Mesodermal cell (in vitro differentiated cells): ENCODE measurements at regions not wholly inside any gene's neighbourhood (a gene's known extent, or its start where the extent isn't known, plus 50 kb on each side); places are given as distances from the start of the nearest gene placed in this dataset.

ENCODE experiments used
- H3K27ac ChIP-seq: 2 replicates; pipeline ENCODE4 v1.7.0; 2013; ENCODE audit warnings: mild to moderate bottlenecking, low read depth, low read length, moderate library complexity; ENCODE audit not compliant: severe bottlenecking
- H3K36me3 ChIP-seq: 2 replicates; pipeline ENCODE4 v1.7.1; 2013; ENCODE audit warnings: mild to moderate bottlenecking, low read length, moderate library complexity; ENCODE audit not compliant: control insufficient read depth, insufficient read depth
- H3K4me1 ChIP-seq: one replicate; pipeline ENCODE4 v1.7.1; 2013; ENCODE audit warnings: mild to moderate bottlenecking, low read length; ENCODE audit not compliant: insufficient read depth, control insufficient read depth, poor library complexity, severe bottlenecking
- H3K4me3 ChIP-seq: 2 replicates; pipeline ENCODE4 v1.7.0; 2013; ENCODE audit warnings: low read length, control low read depth, mild to moderate bottlenecking; ENCODE audit not compliant: insufficient read depth, poor library complexity, severe bottlenecking; ENCODE audit errors: extremely low read depth
- H3K9me3 ChIP-seq: 2 replicates; pipeline ENCODE4 v1.7.1; 2013; ENCODE audit warnings: mild to moderate bottlenecking, low read length, moderate library complexity; ENCODE audit not compliant: control insufficient read depth
- WGBS, 2 experiments: methylation state at CpG; one replicate each; pipeline ENCODE4 v1.1.5; 2013; ENCODE audit warnings: missing lambda C conversion rate in 2 of 2; ENCODE audit not compliant: insufficient coverage in 2 of 2; 5-methylcytosine and 5-hydroxymethylcytosine counted together

DNA sequence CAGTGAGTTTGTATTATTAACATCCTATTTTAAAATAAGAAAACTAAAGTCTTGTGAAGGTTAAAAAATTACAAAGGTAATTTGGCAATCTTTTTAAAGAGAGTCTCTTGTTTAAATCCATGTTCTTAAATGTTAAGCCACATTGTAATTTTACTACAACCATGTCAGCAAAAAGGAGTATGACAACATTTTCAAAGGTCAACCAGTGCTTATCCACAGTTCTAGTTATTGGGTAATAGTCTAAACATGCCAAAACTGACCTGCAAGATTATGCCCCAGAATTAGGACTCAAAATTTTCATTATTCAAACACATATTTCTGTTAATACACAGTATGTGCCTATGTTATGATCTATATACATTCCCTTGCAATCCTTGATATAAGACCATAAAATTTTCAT lies 1312.6 kb upstream of the CHAC2 start:
- Histone ChIP-seq H3K27ac (no peak overlapping the region), H3K36me3 (no peaks in the 10 kb centered on the region), H3K4me1 (peaks cover 9% of the 10 kb centered on the region), H3K9me3 (no peaks in the 10 kb centered on the region), H3K4me3 (no peak overlapping the region)

DNA sequence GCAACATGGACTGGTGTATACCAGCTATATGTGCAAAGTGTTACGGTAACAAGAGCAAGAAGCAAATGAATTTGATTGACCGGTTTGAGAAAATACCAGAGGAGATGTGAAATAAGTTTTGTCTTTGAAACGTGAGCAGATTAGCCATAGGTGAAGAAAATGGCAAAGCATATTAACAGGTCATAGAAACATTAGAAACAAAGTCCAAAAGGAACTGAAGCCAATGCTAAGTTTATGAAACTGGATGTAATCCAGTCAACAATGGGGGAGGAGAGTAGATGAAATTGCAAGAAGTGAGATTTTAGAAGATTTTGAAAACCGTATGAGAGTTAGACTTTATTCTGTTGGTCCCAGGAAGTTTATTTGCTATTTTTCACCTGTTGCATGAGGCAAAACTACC lies 1315.4 kb upstream of the CHAC2 start:
- Histone ChIP-seq H3K36me3 (no peaks in the 10 kb centered on the region), H3K4me1 (peaks cover 9% of the 10 kb centered on the region), H3K4me3 (no peak overlapping the region), H3K27ac (no peak overlapping the region), H3K9me3 (no peaks in the 10 kb centered on the region)
- 83 to 93% methylated on average over 2 to 3 of the region's 4 CpGs for whole genome bisulfite sequencing, 2 experiments

DNA sequence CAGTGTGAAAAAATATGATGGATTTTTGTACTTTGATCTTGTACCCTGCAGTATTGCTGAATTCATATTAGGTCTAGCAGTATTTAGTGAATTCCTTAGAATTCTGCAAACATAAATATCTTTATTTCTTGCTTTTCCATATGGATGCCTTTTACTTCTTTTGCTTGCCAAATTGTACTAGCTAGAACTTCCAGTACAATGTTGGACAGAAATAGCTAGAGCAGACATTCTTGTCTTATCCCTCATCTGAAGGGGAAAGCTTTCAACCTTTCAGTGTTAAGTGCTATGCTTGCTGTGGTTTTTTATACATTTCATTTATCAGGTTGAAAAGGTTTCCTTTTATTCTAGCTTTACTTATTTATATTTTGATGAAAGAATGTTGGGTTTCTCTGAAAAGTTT lies 1321.9 kb upstream of the CHAC2 start:
- Histone ChIP-seq H3K4me1 (no peaks in the 10 kb centered on the region), H3K9me3 (no peaks in the 10 kb centered on the region), H3K27ac (no peak overlapping the region), H3K36me3 (no peaks in the 10 kb centered on the region), H3K4me3 (no peak overlapping the region)

DNA sequence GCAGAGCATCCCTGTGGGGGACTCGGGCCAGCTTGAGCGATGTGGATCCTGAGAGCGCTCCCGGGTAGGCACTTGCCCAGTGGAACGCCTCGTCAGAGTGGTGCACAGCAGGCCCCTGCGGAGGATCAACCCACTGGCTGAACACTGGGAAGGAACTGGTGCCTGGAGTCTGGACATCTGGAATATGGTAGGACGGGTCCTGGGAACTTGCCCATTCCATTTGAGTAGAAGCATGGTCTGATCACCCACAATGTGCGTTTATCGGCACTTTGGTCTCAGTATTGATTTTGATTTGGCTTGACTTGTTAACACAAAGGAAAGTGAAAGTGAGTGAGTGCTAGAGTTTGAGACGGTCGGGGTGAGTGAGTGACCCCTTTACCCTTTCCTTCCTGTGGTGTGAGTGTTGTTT lies 1336.2 kb upstream of the CHAC2 start:
- Histone ChIP-seq H3K4me1 (no peaks in the 10 kb centered on the region), H3K9me3 (no peaks in the 10 kb centered on the region), H3K4me3 (no peak overlapping the region), H3K36me3 (no peaks in the 10 kb centered on the region), H3K27ac (no peak overlapping the region)
- 95 to 97% methylated on average over 10 of the region's 12 CpGs for whole genome bisulfite sequencing, 2 experiments

DNA sequence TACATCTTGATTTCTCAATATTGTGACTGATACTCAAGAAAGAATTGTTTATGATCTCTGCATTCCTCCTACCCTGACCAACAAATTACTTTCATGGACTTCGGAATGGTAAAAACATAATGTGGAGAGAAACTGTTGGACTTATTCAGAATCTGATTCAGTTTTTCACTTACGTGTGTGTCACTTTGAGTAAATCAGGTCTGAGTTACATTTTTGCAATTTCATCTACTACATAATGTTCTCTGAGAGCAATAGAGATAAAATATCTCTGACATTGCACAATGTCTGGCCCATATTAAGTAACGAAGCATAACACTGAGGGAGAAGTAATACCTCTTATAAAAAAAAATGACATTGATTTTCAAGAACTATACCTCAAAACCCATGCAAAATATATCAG lies 1337.9 kb upstream of the CHAC2 start:
- 100% methylated on average over 1 of the region's 3 CpGs; no CpG with 5 or more reads in 1 of the 2 experiments for WGBS, 2 experiments
- no peak overlapping the region for H3K4me3 ChIP-seq
- no peak overlapping the region for H3K27ac ChIP-seq

DNA sequence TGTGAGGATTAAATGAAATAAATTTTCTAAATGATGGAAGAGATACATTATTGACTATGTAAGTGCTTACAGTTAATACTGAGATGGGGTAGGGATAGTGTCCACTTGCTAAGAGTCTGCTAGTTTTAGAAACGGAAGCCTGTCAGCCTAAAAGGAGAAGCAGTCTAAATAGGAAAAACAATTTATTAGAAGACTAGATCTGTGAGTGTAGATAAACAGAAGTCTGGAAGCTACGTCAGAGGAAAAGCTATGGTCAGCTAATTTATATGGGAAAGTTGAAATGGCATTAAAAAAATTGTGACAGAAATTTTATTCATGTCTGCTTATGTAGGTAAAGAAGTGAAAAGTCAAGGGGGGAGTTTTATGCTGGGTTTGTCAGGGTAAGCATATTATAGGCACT lies 1338.4 kb upstream of the CHAC2 start:
- Histone ChIP-seq H3K27ac (no peak overlapping the region), H3K9me3 (no peaks in the 10 kb centered on the region), H3K4me3 (no peak overlapping the region), H3K36me3 (no peaks in the 10 kb centered on the region), H3K4me1 (no peaks in the 10 kb centered on the region)
- 97 to 100% methylated on average over 1 to 2 of the region's 2 CpGs for WGBS, 2 experiments

More for the DNA sequence above, 1337.9 kb upstream of the CHAC2 start:
- H3K36me3 ChIP-seq = no peaks in the 10 kb centered on the region
- no peaks in the 10 kb centered on the region for H3K4me1 ChIP-seq
- H3K9me3 ChIP-seq = no peaks in the 10 kb centered on the region

DNA sequence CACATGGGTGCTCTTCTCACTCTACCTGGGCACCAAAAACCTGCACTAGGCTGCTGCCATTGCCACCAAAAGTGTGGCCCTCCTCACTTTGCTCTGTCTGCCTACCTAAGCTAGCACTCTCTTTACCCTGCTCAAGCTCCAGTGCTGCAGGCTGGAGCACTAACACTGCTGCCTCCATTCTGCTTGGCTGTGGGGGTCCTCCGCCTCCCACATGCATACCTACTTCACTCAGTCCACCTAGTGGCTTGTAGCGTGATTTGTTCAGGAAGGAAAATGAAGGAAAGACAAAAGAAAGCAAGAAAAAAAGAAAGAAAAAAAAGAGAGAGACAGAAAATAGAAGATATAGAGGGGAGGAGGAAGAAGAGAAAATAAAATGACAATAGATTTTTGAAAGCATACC lies 1339.4 kb upstream of the CHAC2 start:
- no peaks in the 10 kb centered on the region for H3K9me3 ChIP-seq
- WGBS, 2 experiments = no CpG with 5 or more reads among the region's 2 CpGs
- no peaks in the 10 kb centered on the region for H3K36me3 ChIP-seq
- H3K27ac ChIP-seq = no peak overlapping the region
- H3K4me1 ChIP-seq = no peaks in the 10 kb centered on the region
- no peak overlapping the region for H3K4me3 ChIP-seq

DNA sequence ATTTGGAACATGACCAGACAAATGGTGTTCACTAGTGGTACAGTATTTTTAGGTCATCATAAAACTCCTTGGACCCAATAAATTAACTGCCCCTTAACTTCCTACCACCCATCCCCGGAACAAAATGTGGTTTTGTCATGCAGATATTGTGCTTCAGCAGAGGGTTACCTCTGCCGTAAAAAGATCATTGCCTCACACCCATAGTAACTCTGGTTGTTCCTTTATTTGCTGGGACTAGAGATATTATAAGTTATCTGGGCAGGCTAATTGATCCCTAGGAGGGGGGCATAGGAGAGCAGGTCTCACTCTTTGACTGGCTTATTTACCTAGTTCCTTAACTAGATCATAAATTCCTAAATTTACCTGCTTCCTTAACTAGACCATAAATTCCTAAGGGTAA lies 1343.9 kb upstream of the CHAC2 start:
- no CpG with 5 or more reads among the region's 2 CpGs for WGBS, 2 experiments
- no peak overlapping the region for H3K27ac ChIP-seq
- no peaks in the 10 kb centered on the region for H3K36me3 ChIP-seq
- no peaks in the 10 kb centered on the region for H3K9me3 ChIP-seq
- H3K4me1 ChIP-seq = no peaks in the 10 kb centered on the region
- H3K4me3 ChIP-seq = no peak overlapping the region

DNA sequence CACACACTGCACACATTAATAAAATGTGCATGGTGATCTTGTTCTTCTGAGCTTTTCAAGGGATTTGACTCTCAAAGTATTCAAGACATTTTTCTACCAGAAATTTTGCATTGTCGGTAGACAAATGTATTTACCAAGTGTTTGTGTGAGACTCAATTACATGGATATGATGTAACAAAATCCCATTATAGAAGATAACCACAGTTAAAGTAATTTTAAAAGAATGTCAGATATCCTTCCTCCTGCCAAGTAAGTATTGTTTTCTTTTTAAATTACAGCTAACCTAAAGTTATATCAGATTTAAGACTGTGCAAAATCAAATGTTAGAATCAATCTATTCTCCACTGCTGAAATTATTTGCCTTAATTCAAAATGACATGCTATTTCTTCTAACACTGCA lies 1344.5 kb upstream of the CHAC2 start:
- Histone ChIP-seq H3K4me1 (no peaks in the 10 kb centered on the region), H3K9me3 (no peaks in the 10 kb centered on the region), H3K4me3 (no peak overlapping the region), H3K36me3 (no peaks in the 10 kb centered on the region), H3K27ac (no peak overlapping the region)
- WGBS, 2 experiments = no CpG with 5 or more reads among the region's 1 CpG

DNA sequence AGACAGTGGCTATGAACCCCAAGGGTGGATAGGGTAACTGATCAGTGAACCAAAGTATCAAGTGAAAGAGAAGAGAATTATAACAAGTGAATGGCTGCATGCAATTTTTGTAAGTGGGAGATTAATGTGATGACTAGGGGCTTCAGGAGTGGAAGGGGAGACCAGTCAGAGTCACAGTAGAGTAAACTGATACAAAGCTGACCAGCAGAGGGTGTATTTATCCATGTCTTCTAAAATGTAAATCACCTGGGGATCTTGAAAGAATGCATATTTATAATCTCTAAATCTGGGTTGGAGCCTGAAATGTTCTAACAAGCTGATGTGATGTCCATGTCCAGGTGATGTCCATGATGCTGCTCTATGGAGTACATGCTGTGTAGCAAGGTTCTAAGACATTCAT lies 1351.3 kb upstream of the CHAC2 start:
- no peaks in the 10 kb centered on the region for H3K4me1 ChIP-seq

DNA sequence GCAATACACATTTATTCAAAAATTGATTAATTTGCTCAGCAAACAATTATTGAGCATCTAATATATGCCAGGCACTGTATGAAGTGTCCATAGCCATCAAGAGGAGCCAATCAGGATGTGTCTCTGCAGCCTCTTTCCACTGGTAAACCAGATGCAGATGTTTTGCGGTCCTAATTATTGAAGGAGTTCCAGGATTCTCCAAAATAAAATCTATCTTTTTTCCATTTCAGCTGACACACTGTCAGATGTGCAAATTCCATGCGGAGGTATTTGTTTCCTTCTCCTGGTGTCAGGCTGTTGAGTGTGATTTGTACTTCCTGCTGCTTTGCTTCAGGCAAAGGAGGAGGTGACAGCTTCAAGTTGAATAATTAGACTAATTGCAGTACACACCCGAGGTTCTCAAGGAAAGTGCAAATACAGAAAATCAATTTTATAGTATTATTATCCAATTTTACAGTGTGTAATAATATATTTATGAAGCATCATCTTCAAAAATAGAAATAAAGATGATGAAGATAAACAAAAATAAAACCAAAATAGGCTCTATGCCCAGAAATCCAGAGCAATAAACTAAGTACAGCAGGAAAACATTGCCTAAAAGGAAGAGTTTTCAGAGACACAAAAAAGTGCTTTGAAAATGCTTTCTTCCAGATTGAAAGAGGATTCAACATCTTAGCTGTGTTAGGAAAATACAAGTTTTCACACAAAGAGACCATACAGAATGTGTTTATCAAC lies 1352.9 kb upstream of the CHAC2 start:
- Histone ChIP-seq H3K4me3 (no peak overlapping the region), H3K4me1 (no peaks in the 10 kb centered on the region), H3K27ac (no peak overlapping the region), H3K9me3 (no peaks in the 10 kb centered on the region), H3K36me3 (no peaks in the 10 kb centered on the region)
- WGBS, 2 experiments = no CpG with 5 or more reads among the region's 3 CpGs

More for the DNA sequence above, 1351.3 kb upstream of the CHAC2 start:
- H3K9me3 ChIP-seq = no peaks in the 10 kb centered on the region
- no peak overlapping the region for H3K27ac ChIP-seq
- no peak overlapping the region for H3K4me3 ChIP-seq
- H3K36me3 ChIP-seq = no peaks in the 10 kb centered on the region
